Mesendoderm (in vitro differentiated cells): ENCODE measurements at regions not wholly inside any gene's neighbourhood (a gene's known extent, or its start where the extent isn't known, plus 50 kb on each side); places are given as distances from the start of the nearest gene placed in this dataset.

ENCODE experiments used
- DNase-seq: peaks from one replicate; pipeline ENCODE4 v3.0.0; 2013
- H2AK5ac ChIP-seq: 2 replicates; pipeline ENCODE4 v1.6.1; 2013; ENCODE audit warnings: low read length, inconsistent platforms
- H2BK120ac ChIP-seq: 2 replicates; pipeline ENCODE4 v1.6.1; 2013; ENCODE audit warnings: low read depth, mild to moderate bottlenecking, low read length, moderate library complexity, mixed read lengths
- H2BK15ac ChIP-seq: replicated peaks from 2 replicates; pipeline ENCODE4 v1.6.1; 2013; ENCODE audit warnings: low read depth, mild to moderate bottlenecking, moderate library complexity
- H2BK5ac ChIP-seq: 2 replicates; pipeline ENCODE4 v1.6.1; 2013; ENCODE audit warnings: low read length, inconsistent platforms
- H3K18ac ChIP-seq: 2 replicates; pipeline ENCODE4 v1.6.1; 2013; ENCODE audit warnings: mild to moderate bottlenecking, low read length, mixed read lengths
- H3K23ac ChIP-seq: one replicate; pipeline ENCODE4 v1.6.1; 2013; ENCODE audit warnings: low read length
- H3K27ac ChIP-seq: 2 replicates; pipeline ENCODE4 v1.5.1; 2013; ENCODE audit warnings: low read depth, mild to moderate bottlenecking, inconsistent platforms, low read length, moderate library complexity
- H3K27me3 ChIP-seq: 2 replicates; pipeline ENCODE4 v1.6.1; 2013; ENCODE audit warnings: low read length, control low read depth, mild to moderate bottlenecking, inconsistent platforms; ENCODE audit not compliant: insufficient read depth, poor library complexity
- H3K36me3 ChIP-seq: 2 replicates; pipeline ENCODE4 v1.6.1; 2013; ENCODE audit warnings: low read length, inconsistent platforms; ENCODE audit not compliant: control insufficient read depth, insufficient read depth
- H3K4ac ChIP-seq: one replicate; pipeline ENCODE4 v1.6.1; 2013; ENCODE audit warnings: low read depth, mild to moderate bottlenecking, low read length, moderate library complexity
- H3K4me1 ChIP-seq: 2 replicates; pipeline ENCODE4 v1.6.1; 2013; ENCODE audit warnings: low read depth, low read length, inconsistent platforms; ENCODE audit not compliant: control insufficient read depth
- H3K4me2 ChIP-seq: 2 replicates; pipeline ENCODE4 v1.6.1; 2013; ENCODE audit warnings: low read length
- H3K4me3 ChIP-seq: 2 replicates; pipeline ENCODE4 v1.5.1; 2013; ENCODE audit warnings: mild to moderate bottlenecking, low read length
- H3K56ac ChIP-seq: one replicate; pipeline ENCODE4 v1.6.1; 2013; ENCODE audit warnings: low read length
- H3K79me1 ChIP-seq: 2 replicates; pipeline ENCODE4 v1.6.1; 2013; ENCODE audit warnings: low read length, inconsistent platforms
- H3K79me2 ChIP-seq: 2 replicates; pipeline ENCODE4 v1.6.1; 2013; ENCODE audit warnings: mild to moderate bottlenecking, low read length; ENCODE audit not compliant: control insufficient read depth, insufficient read depth
- H3K9ac ChIP-seq: 2 replicates; pipeline ENCODE4 v1.6.1; 2013; ENCODE audit warnings: low read length, inconsistent platforms
- H4K5ac ChIP-seq: one replicate; pipeline ENCODE4 v1.6.1; 2013; ENCODE audit warnings: low read length
- H4K8ac ChIP-seq: one replicate; pipeline ENCODE4 v1.6.1; 2013; ENCODE audit warnings: low read depth, mild to moderate bottlenecking, control low read depth, low read length, moderate library complexity
- WGBS: extraction: QIAGEN DNeasy Blood & Tissue Kit; methylation state at CpG from one replicate; pipeline ENCODE4 v1.1.7; 2013; ENCODE audit warnings: low lambda C conversion rate, missing lambda C conversion rate; ENCODE audit not compliant: insufficient coverage; ENCODE audit errors: extremely low coverage; 5-methylcytosine and 5-hydroxymethylcytosine counted together

GRCh38 chr14:101169267-101169666 lies 265.7 kb upstream of the RTL1 start:
- Histone ChIP-seq H4K5ac (no peak overlapping the region), H3K4ac (no peak overlapping the region), H3K27ac (no peak overlapping the region), H3K56ac (no peak overlapping the region), H3K36me3 (no peaks in the 10 kb centered on the region), H2BK120ac (no peak overlapping the region), H3K79me1 (no peaks in the 10 kb centered on the region), H3K4me2 (no peak overlapping the region), H3K9ac (no peak overlapping the region), H3K4me1 (no peaks in the 10 kb centered on the region), H3K27me3 (no peaks in the 10 kb centered on the region), H3K23ac (no peak overlapping the region), H2BK5ac (no peak overlapping the region), H3K4me3 (no peak overlapping the region), H3K79me2 (no peaks in the 10 kb centered on the region), H4K8ac (no peak overlapping the region), H2BK15ac (no peak overlapping the region), H2AK5ac (no peak overlapping the region), H3K18ac (no peak overlapping the region)
- WGBS: no CpG with 5 or more reads among the region's 8 CpGs
- no peak for DNase-seq

GRCh38 chr14:101171650-101172049 lies 268.1 kb upstream of the RTL1 start:
- WGBS: no CpG with 5 or more reads among the region's 5 CpGs
- Histone ChIP-seq H3K79me1 (no peaks in the 10 kb centered on the region), H2BK5ac (no peak overlapping the region), H3K23ac (no peak overlapping the region), H2BK15ac (no peak overlapping the region), H2AK5ac (no peak overlapping the region), H3K36me3 (no peaks in the 10 kb centered on the region), H3K4ac (no peak overlapping the region), H3K18ac (no peak overlapping the region), H2BK120ac (no peak overlapping the region), H3K4me3 (no peak overlapping the region), H3K4me2 (no peak overlapping the region), H3K56ac (no peak overlapping the region), H4K5ac (no peak overlapping the region), H3K27me3 (no peaks in the 10 kb centered on the region), H3K4me1 (no peaks in the 10 kb centered on the region), H3K9ac (no peak overlapping the region), H3K79me2 (no peaks in the 10 kb centered on the region), H4K8ac (no peak overlapping the region), H3K27ac (no peak overlapping the region)
- DNase-seq: no peak

- Histone ChIP-seq H3K18ac (no peak overlapping the region), H3K36me3 (no peaks in the 10 kb centered on the region), H3K79me1 (no peaks in the 10 kb centered on the region), H4K8ac (no peak overlapping the region), H3K4me2 (no peak overlapping the region), H2AK5ac (no peak overlapping the region), H3K9ac (no peak overlapping the region), H2BK15ac (no peak overlapping the region), H3K56ac (no peak overlapping the region), H3K27me3 (no peaks in the 10 kb centered on the region), H2BK120ac (no peak overlapping the region), H3K27ac (no peak overlapping the region), H4K5ac (no peak overlapping the region), H3K4me3 (no peak overlapping the region), H3K4me1 (no peaks in the 10 kb centered on the region), H3K23ac (no peak overlapping the region), H2BK5ac (no peak overlapping the region), H3K4ac (no peak overlapping the region), H3K79me2 (no peaks in the 10 kb centered on the region)
- DNase-seq: no peak
- no CpG with 5 or more reads among the region's 9 CpGs for WGBS
Measured at GRCh38 chr14:101173698-101174521, 270.4 kb upstream of the RTL1 start.

GRCh38 chr14:101174522-101174838 lies 271.0 kb upstream of the RTL1 start:
- no peak overlapping the region for H2AK5ac ChIP-seq
- H2BK15ac ChIP-seq: no peak overlapping the region
- no peak overlapping the region for H3K4me2 ChIP-seq
- H3K79me2 ChIP-seq: no peaks in the 10 kb centered on the region
- no peak overlapping the region for H4K8ac ChIP-seq
- no peak for DNase-seq
- H3K36me3 ChIP-seq: no peaks in the 10 kb centered on the region
- no peak overlapping the region for H3K4ac ChIP-seq
- no peak overlapping the region for H3K56ac ChIP-seq
- H3K79me1 ChIP-seq: no peaks in the 10 kb centered on the region
- H3K9ac ChIP-seq: no peak overlapping the region
- no peak overlapping the region for H3K4me3 ChIP-seq
- no CpG with 5 or more reads among the region's 12 CpGs for WGBS
- no peak overlapping the region for H3K27ac ChIP-seq
- no peaks in the 10 kb centered on the region for H3K27me3 ChIP-seq
- no peak overlapping the region for H2BK5ac ChIP-seq
- no peak overlapping the region for H3K23ac ChIP-seq
- H3K4me1 ChIP-seq: no peaks in the 10 kb centered on the region
- H4K5ac ChIP-seq: no peak overlapping the region
- no peak overlapping the region for H3K18ac ChIP-seq
- H2BK120ac ChIP-seq: no peak overlapping the region

- H3K23ac ChIP-seq: no peak overlapping the region
Measured at GRCh38 chr14:101174980-101175606, 271.6 kb upstream of the RTL1 start.

More at GRCh38 chr14:101174980-101175606, 271.6 kb upstream of the RTL1 start:
- no peak for DNase-seq
- Histone ChIP-seq H3K79me1 (no peaks in the 10 kb centered on the region), H3K4me3 (no peak overlapping the region), H3K36me3 (no peaks in the 10 kb centered on the region), H4K8ac (no peak overlapping the region), H2BK15ac (no peak overlapping the region), H3K27me3 (no peaks in the 10 kb centered on the region), H3K4ac (no peak overlapping the region), H2BK120ac (no peak overlapping the region), H2BK5ac (no peak overlapping the region), H3K4me2 (no peak overlapping the region), H2AK5ac (no peak overlapping the region), H3K4me1 (no peaks in the 10 kb centered on the region), H3K79me2 (no peaks in the 10 kb centered on the region), H3K9ac (no peak overlapping the region), H4K5ac (no peak overlapping the region), H3K18ac (no peak overlapping the region), H3K27ac (no peak overlapping the region), H3K56ac (no peak overlapping the region)
- WGBS: no CpG with 5 or more reads among the region's 9 CpGs
